ENCODE measurements at regions not wholly inside any gene's neighbourhood (a gene's known extent, or its start where the extent isn't known, plus 50 kb on each side); places are given as distances from the start of the nearest gene placed in this dataset.

GRCh38 chr20:54843865-54844264 lies 368.5 kb downstream of the DOK5 start:
- intact Hi-C loops (cut with DNase I), result no loop called here

GRCh38 chr20:54843431-54843830 lies 368.0 kb downstream of the DOK5 start:
- intact Hi-C loops (cut with DNase I), result no loop called here
- Histone ChIP-seq H3K4me3 (no peak overlapping the region), H3K36me3 (no peaks in the 10 kb centered on the region), H3K9me3 (no peaks in the 10 kb centered on the region), H3K4me1 (ENCODE audit: insufficient read depth) (no peaks in the 10 kb centered on the region), H3K27ac (no peak overlapping the region), H3K27me3 (no peaks in the 10 kb centered on the region)
- no peak for TF ChIP-seq CTCF (IDR thresholded peaks at IDR 0.05)
- 68 to 92% (median 84%) methylated on average over 1 of the region's 1 CpG for WGBS, 3 donors
- no peak for DNase-seq

More at GRCh38 chr20:54843865-54844264, 368.5 kb downstream of the DOK5 start:
- Histone ChIP-seq H3K27ac (no peak overlapping the region), H3K36me3 (no peaks in the 10 kb centered on the region), H3K9me3 (no peaks in the 10 kb centered on the region), H3K27me3 (no peaks in the 10 kb centered on the region), H3K4me1 (ENCODE audit: insufficient read depth) (no peaks in the 10 kb centered on the region), H3K4me3 (no peak overlapping the region)
- no peak for DNase-seq
- WGBS, 3 donors, result 24 to 34% (median 25%) methylated on average over 5 of the region's 5 CpGs
- TF ChIP-seq EP300 (IDR thresholded peaks at IDR 0.05) (no peak), POLR2A (IDR thresholded peaks at IDR 0.05) (no peak), CTCF (IDR thresholded peaks at IDR 0.05) (no peak)

GRCh38 chr20:54839224-54839623 lies 363.8 kb downstream of the DOK5 start:
- intact Hi-C loops (cut with DNase I), result no loop called here
- H3K27me3 ChIP-seq, result no peaks in the 10 kb centered on the region
- WGBS, 3 donors, result 59 to 79% (median 63%) methylated on average over 6 of the region's 6 CpGs
- no peak overlapping the region for H3K4me3 ChIP-seq
- H3K27ac ChIP-seq, result no peak overlapping the region
- H3K36me3 ChIP-seq, result no peaks in the 10 kb centered on the region
- DNase-seq, result no peak
- H3K9me3 ChIP-seq, result no peaks in the 10 kb centered on the region
- H3K4me1 ChIP-seq (ENCODE audit: insufficient read depth), result no peaks in the 10 kb centered on the region
- TF ChIP-seq CTCF (IDR thresholded peaks at IDR 0.05) (no peak), EP300 (IDR thresholded peaks at IDR 0.05) (no peak), POLR2A (IDR thresholded peaks at IDR 0.05) (no peak)

GRCh38 chr20:54837226-54837625 lies 361.8 kb downstream of the DOK5 start:
- H3K9me3 ChIP-seq, result no peaks in the 10 kb centered on the region
- TF ChIP-seq EP300 (IDR thresholded peaks at IDR 0.05), result no peak
- intact Hi-C loops (cut with DNase I), result no loop called here

GRCh38 chr20:54822386-54822785 lies 347.0 kb downstream of the DOK5 start:
- TF ChIP-seq CTCF (IDR thresholded peaks at IDR 0.05), result no peak
- TF ChIP-seq POLR2A (IDR thresholded peaks at IDR 0.05), result no peak
- TF ChIP-seq EP300 (IDR thresholded peaks at IDR 0.05), result no peak
- H3K36me3 ChIP-seq, result no peaks in the 10 kb centered on the region
- H3K9me3 ChIP-seq, result no peaks in the 10 kb centered on the region
- intact Hi-C loops (cut with DNase I), result no loop called here
- DNase-seq, result no peak
- no peak overlapping the region for H3K27ac ChIP-seq
- WGBS, 3 donors, result 70 to 87% (median 72%) methylated on average over 2 of the region's 2 CpGs
- H3K27me3 ChIP-seq, result no peaks in the 10 kb centered on the region
- H3K4me3 ChIP-seq, result no peak overlapping the region
- no peaks in the 10 kb centered on the region for H3K4me1 ChIP-seq (ENCODE audit: insufficient read depth)

More at GRCh38 chr20:54837226-54837625, 361.8 kb downstream of the DOK5 start:
- no peaks in the 10 kb centered on the region for H3K4me1 ChIP-seq (ENCODE audit: insufficient read depth)
- no peak for DNase-seq
- 19 to 43% (median 24%) methylated on average over 4 of the region's 4 CpGs for whole genome bisulfite sequencing, 3 donors
- no peaks in the 10 kb centered on the region for H3K27me3 ChIP-seq
- no peaks in the 10 kb centered on the region for H3K36me3 ChIP-seq
- no peak overlapping the region for H3K4me3 ChIP-seq
- H3K27ac ChIP-seq, result no peak overlapping the region
